GM23248 (cell line): ENCODE measurements at regions not wholly inside any gene's neighbourhood (a gene's known extent, or its start where the extent isn't known, plus 50 kb on each side); places are given as distances from the start of the nearest gene placed in this dataset.
"Not testable (repeated sequence)": the region's sequence is repeated elsewhere in the genome, so short reads cannot be mapped to it uniquely, and the experiment has no call there.

ENCODE experiments used
- DNase-seq: peaks from one replicate; pipeline ENCODE4 v3.0.0-alpha.2; 2015
- H2AFZ ChIP-seq: fragments of 200-600 bp; sonication (generic); 2 replicates; pipeline ENCODE4 v1.6.1; 2016; ENCODE audit warnings: antibody characterized with exemption
- H3F3A ChIP-seq: fragments of 200-600 bp; sonication (generic); 2 replicates; pipeline ENCODE4 v1.6.1; 2016; ENCODE audit warnings: mild to moderate bottlenecking, antibody characterized with exemption, mixed run types; ENCODE audit not compliant: insufficient read depth
- H3K27ac ChIP-seq: fragments of 200-600 bp; sonication (generic); 2 replicates; pipeline ENCODE4 v1.5.1; 2016; ENCODE audit warnings: mild to moderate bottlenecking
- H3K27me3 ChIP-seq: fragments of 200-600 bp; sonication (generic); replicated peaks from 2 replicates; pipeline ENCODE4 v1.6.1; 2016; ENCODE audit warnings: mild to moderate bottlenecking; ENCODE audit not compliant: insufficient read depth
- H3K36me3 ChIP-seq: fragments of 200-600 bp; sonication (generic); 2 replicates; pipeline ENCODE4 v1.6.1; 2016; ENCODE audit warnings: low read depth, mild to moderate bottlenecking
- H3K4me1 ChIP-seq: fragments of 200-600 bp; sonication (generic); 2 replicates; pipeline ENCODE4 v1.6.1; 2016; ENCODE audit warnings: mild to moderate bottlenecking; ENCODE audit not compliant: insufficient read depth
- H3K4me2 ChIP-seq: fragments of 200-600 bp; sonication (generic); one replicate; pipeline ENCODE4 v1.6.1; 2016; ENCODE audit warnings: mild to moderate bottlenecking; ENCODE audit not compliant: unreplicated experiment
- H3K4me3 ChIP-seq: fragments of 200-600 bp; sonication (generic); 2 replicates; pipeline ENCODE4 v1.5.1; 2016; ENCODE audit warnings: mild to moderate bottlenecking
- H3K79me2 ChIP-seq: fragments of 200-600 bp; sonication (generic); 2 replicates; pipeline ENCODE4 v1.6.1; 2016; ENCODE audit warnings: mild to moderate bottlenecking; ENCODE audit not compliant: insufficient read depth
- H3K9ac ChIP-seq: fragments of 200-600 bp; sonication (generic); 2 replicates; pipeline ENCODE4 v1.6.1; 2016; ENCODE audit warnings: mild to moderate bottlenecking
- H3K9me2 ChIP-seq: fragments of 200-600 bp; sonication (generic); 2 replicates; pipeline ENCODE4 v1.6.1; 2016; ENCODE audit warnings: mixed run types, mild to moderate bottlenecking, moderate library complexity; ENCODE audit not compliant: insufficient read depth
- H3K9me3 ChIP-seq: fragments of 200-600 bp; sonication (generic); one replicate; pipeline ENCODE4 v1.6.1; 2017; ENCODE audit warnings: low read depth
- H4K20me1 ChIP-seq: fragments of 200-600 bp; sonication (generic); 2 replicates; pipeline ENCODE4 v1.6.0; 2016; ENCODE audit not compliant: insufficient read depth
- EZH2 ChIP-seq: fragments of 200-600 bp; sonication (generic); IDR thresholded peaks from 2 replicates; pipeline ENCODE4 v1.6.1; 2018; ENCODE audit warnings: antibody characterized with exemption, mild to moderate bottlenecking; ENCODE audit not compliant: insufficient read depth, poor library complexity, severe bottlenecking
- EZH2phosphoT487 ChIP-seq: fragments of 200-600 bp; sonication (generic); IDR thresholded peaks from 2 replicates; pipeline ENCODE4 v1.6.1; 2018; ENCODE audit warnings: antibody characterized with exemption, moderate library complexity, mild to moderate bottlenecking, low read depth; ENCODE audit not compliant: insufficient read depth
- WGBS, 2 experiments: methylation state at CpG; one replicate each; pipeline ENCODE4 v1.1.6; 2015 to 2017; ENCODE audit warnings: low lambda C conversion rate in 2 of 2, low coverage in 1 of 2; ENCODE audit errors: missing lambda C conversion rate in 2 of 2; 5-methylcytosine and 5-hydroxymethylcytosine counted together
- in situ Hi-C: fragments of 300-500 bp; cut with MboI; formaldehyde crosslinking; loops from 2 replicates; pipeline ENCODE4 v1.15.0; 2020

DNA sequence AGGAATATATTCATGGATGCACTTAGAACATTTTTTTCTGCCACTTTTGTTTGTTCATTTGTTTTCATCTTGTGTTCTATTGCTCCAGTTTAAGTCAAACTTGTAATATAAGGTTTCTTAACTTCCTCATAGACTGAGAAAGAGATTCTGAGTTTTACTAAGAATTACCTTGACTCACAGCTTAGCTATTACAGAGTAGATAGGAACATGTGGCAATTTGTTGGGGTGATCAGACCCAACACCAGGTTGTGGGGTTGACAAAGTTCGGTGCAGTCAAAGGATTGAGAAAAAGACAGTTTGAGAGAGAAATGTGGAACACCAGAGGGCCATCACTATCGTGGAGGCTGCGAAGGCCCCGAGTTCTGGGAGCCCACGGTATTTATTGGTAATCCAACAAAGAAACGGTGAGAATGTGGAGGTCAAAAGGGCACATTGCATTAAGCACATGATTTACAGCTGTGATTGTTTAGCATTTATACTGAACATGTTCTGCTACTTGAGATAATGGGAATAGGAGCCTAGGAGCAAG is 2526.0 kb downstream of the PCDH9 start:
- no peaks in the 10 kb centered on the region for H3K4me1 ChIP-seq
- H3K36me3 ChIP-seq, result no peaks in the 10 kb centered on the region
- no peaks in the 10 kb centered on the region for H3K79me2 ChIP-seq
- no peaks in the 10 kb centered on the region for H3K9me2 ChIP-seq
- TF ChIP-seq EZH2, result no peak
- no peak for TF ChIP-seq EZH2phosphoT487
- H4K20me1 ChIP-seq, result no peaks in the 10 kb centered on the region
- no peaks in the 10 kb centered on the region for H3K27me3 ChIP-seq
- no peaks in the 10 kb centered on the region for H3F3A ChIP-seq
- no peak overlapping the region for H2AFZ ChIP-seq
- no peak overlapping the region for H3K4me3 ChIP-seq
- peak; percentile 3 for DNase-seq
- no peak overlapping the region for H3K27ac ChIP-seq
- H3K4me2 ChIP-seq, result no peak overlapping the region
- H3K9ac ChIP-seq, result no peak overlapping the region
- no peaks in the 10 kb centered on the region for H3K9me3 ChIP-seq
- 43 to 46% methylated on average over 6 of the region's 6 CpGs for WGBS, 2 experiments
- in situ Hi-C loops, result no loop called here

DNA sequence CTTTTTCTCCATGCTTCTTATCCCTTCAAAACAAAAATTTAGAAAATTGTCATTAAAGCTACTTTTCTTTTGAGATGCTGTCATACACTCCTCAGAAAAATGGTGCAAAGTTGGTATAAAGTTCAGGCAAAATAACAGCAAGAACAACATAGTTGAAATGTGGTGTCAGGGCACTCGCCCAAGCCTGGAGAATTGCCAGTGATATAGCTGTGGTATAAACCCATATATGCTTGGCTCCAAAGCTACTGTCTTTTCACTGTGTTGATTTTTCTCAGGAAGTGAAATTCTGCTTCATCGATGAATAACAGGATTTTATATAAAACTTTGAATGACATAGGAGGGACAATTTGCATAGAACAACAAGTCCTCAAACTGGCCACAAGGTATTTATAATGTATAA is 2532.9 kb downstream of the PCDH9 start:
- WGBS, 2 experiments, result 41 to 50% methylated on average over 2 of the region's 2 CpGs

DNA sequence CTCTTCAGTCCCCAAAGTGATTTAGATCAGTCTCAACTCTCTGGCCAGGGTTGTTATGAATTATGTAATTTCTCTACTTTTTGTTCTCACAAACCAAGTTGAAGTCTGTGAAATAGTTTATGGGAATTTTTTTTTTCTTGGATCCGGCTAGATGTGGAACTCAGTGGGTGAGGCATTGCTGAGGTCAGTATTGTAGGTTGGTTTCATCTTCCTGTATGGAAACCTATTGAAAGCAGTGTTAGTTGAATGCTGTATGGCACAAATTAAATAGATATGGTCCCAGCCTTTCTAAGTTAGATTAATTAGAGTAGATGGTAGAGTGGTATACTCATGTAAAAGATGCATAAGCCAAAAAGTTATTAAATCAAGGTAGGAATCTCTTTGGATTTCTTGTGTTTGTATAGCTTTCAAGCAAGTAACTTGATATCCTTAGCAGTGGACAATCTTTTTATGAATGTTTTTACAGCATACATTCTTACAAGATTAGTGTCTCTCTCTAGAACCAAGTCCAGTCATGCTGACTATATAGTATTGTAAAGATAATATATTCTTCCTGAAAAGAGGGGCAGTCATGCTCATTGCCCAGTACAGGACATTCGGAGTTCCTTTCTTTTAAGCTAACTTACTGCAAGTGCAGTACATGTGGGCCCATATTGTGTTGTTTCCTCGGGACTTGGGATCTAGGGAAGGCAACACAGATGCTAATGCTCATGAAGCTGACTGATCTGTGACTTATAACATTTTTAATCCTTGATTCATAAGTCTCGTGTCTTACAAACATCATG is 2541.1 kb downstream of the PCDH9 start:
- WGBS, 2 experiments, result 35 to 36% methylated on average over 4 of the region's 4 CpGs
- Histone ChIP-seq H3K79me2 (no peaks in the 10 kb centered on the region), H3K4me1 (peaks cover 18% of the 10 kb centered on the region), H3K27ac (peak overlapping the region; percentile 41), H4K20me1 (no peaks in the 10 kb centered on the region), H3K9ac (no peak overlapping the region), H3K4me3 (no peak overlapping the region), H3K27me3 (no peaks in the 10 kb centered on the region), H3F3A (no peaks in the 10 kb centered on the region), H3K4me2 (no peak overlapping the region), H3K36me3 (no peaks in the 10 kb centered on the region), H2AFZ (peak overlapping the region; percentile 14), H3K9me2 (no peaks in the 10 kb centered on the region), H3K9me3 (no peaks in the 10 kb centered on the region)
- in situ Hi-C loops, result no loop called here
- TF ChIP-seq EZH2phosphoT487 (no peak), EZH2 (no peak)
- DNase-seq, result peak; percentile 52

More for the DNA sequence above, 2532.9 kb downstream of the PCDH9 start:
- Histone ChIP-seq H3K9ac (no peak overlapping the region), H3K9me2 (no peaks in the 10 kb centered on the region), H3K27me3 (no peaks in the 10 kb centered on the region), H3K27ac (no peak overlapping the region), H2AFZ (no peak overlapping the region), H3F3A (no peaks in the 10 kb centered on the region), H3K36me3 (no peaks in the 10 kb centered on the region), H3K4me2 (no peak overlapping the region), H3K4me1 (no peaks in the 10 kb centered on the region), H3K79me2 (no peaks in the 10 kb centered on the region), H3K4me3 (no peak overlapping the region), H3K9me3 (no peaks in the 10 kb centered on the region), H4K20me1 (no peaks in the 10 kb centered on the region)
- TF ChIP-seq EZH2phosphoT487 (no peak), EZH2 (no peak)
- in situ Hi-C loops, result no loop called here
- no peak for DNase-seq

DNA sequence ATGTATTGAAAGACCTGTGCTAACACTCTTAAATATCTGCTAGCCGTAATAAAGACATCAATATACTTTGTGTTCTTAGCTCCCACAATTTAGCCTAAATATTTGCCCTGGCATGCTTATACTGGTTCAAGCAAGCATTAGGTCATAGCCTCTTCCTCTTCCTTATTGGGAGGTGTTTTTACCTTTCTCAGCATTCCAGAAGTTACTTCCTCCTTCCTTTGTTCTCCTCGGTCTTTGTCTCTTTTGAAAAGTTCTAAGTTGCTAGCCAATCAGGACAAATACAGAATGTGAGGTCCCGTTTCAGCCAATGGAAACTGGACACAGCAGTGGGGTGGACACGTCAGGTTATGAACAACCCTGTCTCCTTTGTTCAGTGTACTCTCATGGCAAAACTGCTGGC is 2543.6 kb downstream of the PCDH9 start:
- in situ Hi-C loops, H3K27me3 ChIP-seq, H3K4me3 ChIP-seq, H4K20me1 ChIP-seq, H3K9me2 ChIP-seq, H3K4me2 ChIP-seq, H3F3A ChIP-seq, H2AFZ ChIP-seq, H3K79me2 ChIP-seq, H3K9ac ChIP-seq, H3K9me3 ChIP-seq, DNase-seq, H3K27ac ChIP-seq, H3K36me3 ChIP-seq: not testable (repeated sequence)
- whole genome bisulfite sequencing, 2 experiments, result 43 to 48% methylated on average over 4 of the region's 4 CpGs
- H3K4me1 ChIP-seq, result peaks cover 18% of the 10 kb centered on the region
